LNCaP clone FGC (cell line): ENCODE measurements at regions not wholly inside any gene's neighbourhood (a gene's known extent, or its start where the extent isn't known, plus 50 kb on each side); places are given as distances from the start of the nearest gene placed in this dataset.
"Not testable (repeated sequence)": the region's sequence is repeated elsewhere in the genome, so short reads cannot be mapped to it uniquely, and the experiment has no call there.

Source experiments
- DNase-seq: peaks from one replicate; pipeline ENCODE4 v3.0.0-alpha.2; 2011; ENCODE audit warnings: low read depth
- H3K4me3 ChIP-seq: 2 replicates; pipeline ENCODE4 v1.5.1; 2011; ENCODE audit warnings: mild to moderate bottlenecking, low read depth, low read length, control low read depth
- TF ChIP-seq, protein P1 (sequence below): IDR thresholded peaks from 2 replicates; pipeline ENCODE4 v1.5.1; 2012; ENCODE audit warnings: mild to moderate bottlenecking; ENCODE audit not compliant: control insufficient read depth, insufficient read depth; ENCODE audit errors: extremely low read depth

DNA sequence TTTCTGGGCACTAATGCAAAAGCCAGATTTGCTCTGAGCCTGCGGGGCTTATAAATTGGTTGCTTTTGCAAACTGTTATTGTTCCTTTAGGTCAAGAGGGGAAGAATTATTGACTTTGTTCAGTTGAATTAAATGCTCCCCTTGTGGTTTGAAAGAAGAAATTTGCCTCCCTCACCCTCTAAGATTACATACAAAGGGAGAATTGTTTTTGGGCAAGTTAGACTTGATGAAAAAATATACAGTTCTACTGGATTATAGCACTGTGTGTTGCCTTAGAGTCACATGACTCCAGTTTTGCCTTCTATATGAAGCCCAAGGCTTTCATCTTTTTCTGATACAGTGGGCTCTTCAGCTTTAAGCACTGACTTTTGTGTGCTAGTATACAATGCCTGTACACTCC, 1265.8 kb upstream of the LRRTM3 start:
- no peak overlapping the region for H3K4me3 ChIP-seq
- TF ChIP-seq, protein P1, sequence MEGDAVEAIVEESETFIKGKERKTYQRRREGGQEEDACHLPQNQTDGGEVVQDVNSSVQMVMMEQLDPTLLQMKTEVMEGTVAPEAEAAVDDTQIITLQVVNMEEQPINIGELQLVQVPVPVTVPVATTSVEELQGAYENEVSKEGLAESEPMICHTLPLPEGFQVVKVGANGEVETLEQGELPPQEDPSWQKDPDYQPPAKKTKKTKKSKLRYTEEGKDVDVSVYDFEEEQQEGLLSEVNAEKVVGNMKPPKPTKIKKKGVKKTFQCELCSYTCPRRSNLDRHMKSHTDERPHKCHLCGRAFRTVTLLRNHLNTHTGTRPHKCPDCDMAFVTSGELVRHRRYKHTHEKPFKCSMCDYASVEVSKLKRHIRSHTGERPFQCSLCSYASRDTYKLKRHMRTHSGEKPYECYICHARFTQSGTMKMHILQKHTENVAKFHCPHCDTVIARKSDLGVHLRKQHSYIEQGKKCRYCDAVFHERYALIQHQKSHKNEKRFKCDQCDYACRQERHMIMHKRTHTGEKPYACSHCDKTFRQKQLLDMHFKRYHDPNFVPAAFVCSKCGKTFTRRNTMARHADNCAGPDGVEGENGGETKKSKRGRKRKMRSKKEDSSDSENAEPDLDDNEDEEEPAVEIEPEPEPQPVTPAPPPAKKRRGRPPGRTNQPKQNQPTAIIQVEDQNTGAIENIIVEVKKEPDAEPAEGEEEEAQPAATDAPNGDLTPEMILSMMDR, result no peak
- DNase-seq, result no peak

DNA sequence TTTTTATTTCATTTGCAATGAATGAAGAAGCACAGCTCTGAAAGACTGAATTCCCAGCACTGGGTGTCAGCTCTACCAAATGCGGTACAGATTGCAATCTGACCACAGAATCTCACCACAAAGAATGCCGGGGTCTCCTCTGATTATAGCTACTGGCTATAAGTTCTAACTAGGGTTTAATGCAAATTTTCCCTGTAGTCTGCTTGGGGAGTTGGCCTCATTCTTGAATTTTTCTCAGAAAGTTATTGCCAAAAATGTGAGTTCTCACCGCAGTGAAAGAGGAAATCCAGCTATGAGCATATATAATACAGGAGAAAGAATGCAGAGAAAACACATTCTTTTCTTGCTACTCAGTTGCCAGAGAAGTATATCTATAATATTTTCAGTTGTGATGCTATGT, 1255.7 kb upstream of the LRRTM3 start:
- TF ChIP-seq, protein P1, result no peak
- no peak for DNase-seq
- no peak overlapping the region for H3K4me3 ChIP-seq

DNA sequence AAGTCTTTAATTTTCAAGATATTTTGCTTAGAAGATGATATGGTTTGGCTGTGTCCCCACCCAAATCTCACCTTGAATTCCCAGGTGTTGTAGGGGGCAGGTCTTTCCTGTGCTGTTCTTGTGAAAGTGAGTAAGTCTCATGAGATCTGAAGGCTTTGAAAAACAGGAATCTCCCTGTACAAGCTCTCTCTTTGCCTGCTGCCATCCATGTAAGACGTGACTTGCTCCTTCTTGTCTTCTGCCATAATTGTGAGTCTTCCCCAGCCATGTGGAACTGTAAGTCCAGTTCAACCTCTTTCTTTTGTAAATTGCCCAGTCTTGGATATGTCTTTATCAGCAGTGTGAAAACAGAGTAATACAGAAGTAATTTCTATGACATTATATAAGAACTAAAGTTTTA, 1255.2 kb upstream of the LRRTM3 start:
- DNase-seq, H3K4me3 ChIP-seq: not testable (repeated sequence)

DNA sequence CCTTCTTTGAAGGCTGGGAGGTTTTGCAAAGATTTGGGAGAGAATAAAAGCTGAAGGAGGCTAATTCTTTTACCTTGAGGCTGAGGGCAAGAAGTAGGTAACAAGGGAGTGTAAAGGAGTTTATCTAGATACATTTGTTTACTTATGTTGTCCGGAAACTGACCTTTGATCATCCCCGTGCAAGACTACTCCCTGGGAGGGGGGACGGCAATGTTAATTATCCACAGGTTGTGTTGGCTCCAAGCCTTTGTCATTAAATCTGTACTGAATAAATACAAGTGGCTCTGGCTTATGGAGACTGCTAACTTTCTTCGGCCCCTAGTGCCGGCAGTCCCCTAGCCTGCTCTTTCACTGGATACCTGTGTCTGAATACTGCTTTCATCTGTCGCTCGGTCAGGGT, 1250.6 kb upstream of the LRRTM3 start:
- H3K4me3 ChIP-seq, result no peak overlapping the region
- TF ChIP-seq, protein P1, result no peak
- no peak for DNase-seq

DNA sequence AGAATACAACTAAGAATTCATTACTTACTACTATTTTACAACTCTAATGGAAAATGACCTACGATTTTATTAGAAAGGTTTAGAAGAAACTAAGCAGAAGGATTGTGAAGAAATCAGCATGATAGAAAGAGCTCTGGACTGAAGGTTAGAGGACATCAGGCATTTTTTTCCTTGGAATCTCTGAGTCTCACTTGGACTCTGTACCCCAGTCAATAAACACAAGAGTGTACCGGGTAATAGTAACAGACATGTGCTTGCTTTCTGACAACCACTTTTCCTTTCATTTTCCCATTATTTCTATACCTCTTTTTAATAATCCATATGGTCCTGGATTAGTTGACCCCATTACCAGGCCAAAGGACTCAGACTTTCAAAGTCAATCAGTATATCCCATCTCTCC, 1240.9 kb upstream of the LRRTM3 start:
- no peak overlapping the region for H3K4me3 ChIP-seq
- TF ChIP-seq, protein P1, result no peak
- DNase-seq, result no peak

DNA sequence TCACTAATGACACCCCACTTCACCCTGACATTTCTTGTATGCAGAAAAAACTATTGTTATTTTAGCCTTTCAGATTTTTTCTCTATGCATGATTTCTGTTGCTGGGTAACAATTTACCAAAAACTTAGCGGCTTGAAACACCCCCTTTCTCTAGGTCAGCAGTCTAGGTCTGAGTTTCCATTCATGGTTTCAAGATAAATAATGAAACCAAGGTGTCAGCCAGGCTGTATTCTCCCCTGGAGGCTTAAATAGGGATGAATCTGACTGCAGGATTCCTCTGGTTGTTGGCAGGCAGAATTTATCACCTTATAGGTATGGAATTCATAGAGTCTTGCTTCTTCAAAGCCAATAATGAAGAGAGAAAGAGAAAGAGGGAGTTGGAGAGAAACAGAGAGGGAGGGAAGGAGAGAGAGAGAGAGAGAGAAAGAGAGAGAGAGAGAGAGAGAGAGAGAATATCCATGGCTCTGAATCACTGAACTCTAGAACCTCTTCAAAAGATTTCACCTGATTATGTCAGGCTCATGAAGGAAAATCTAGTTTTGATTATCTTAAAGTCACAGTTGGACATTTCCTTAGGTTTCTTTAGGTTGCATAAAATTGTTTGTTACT, 1224.6 kb upstream of the LRRTM3 start:
- TF ChIP-seq, protein P1, result no peak
- H3K4me3 ChIP-seq, result no peak overlapping the region
- no peak for DNase-seq

DNA sequence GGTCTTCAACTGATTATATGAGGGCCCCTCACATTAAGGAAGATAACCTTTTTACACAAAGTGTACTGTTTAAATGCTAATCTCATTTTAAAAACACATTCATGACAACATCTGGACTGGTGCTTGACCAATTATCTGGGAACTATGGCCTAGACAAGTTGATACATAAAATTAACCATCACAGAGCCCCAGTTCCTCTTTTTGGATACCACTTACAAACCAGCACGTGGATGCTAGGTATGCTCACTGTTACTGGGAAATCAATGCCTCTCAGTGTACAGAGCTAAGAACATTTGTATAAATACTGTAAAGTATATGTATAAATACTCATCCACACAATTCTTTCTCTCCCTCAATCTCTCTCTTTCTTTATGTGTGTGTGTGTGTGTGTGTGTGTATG, 1217.8 kb upstream of the LRRTM3 start:
- no peak overlapping the region for H3K4me3 ChIP-seq
- TF ChIP-seq, protein P1, result no peak
- DNase-seq, result no peak
